Neural cell (in vitro differentiated cells): ENCODE measurements at regions not wholly inside any gene's neighbourhood (a gene's known extent, or its start where the extent isn't known, plus 50 kb on each side); places are given as distances from the start of the nearest gene placed in this dataset.

ENCODE experiments used
- H2AFZ ChIP-seq: fragments of 200-600, 300-800 bp; sonication (generic), shearing (Covaris generic); 2 replicates; pipeline ENCODE4 v1.6.0; 2014; ENCODE audit warnings: low read depth, mild to moderate bottlenecking, antibody characterized with exemption, low read length, moderate library complexity
- H3F3A ChIP-seq: fragments of 200-600 bp; shearing (Covaris generic); 2 replicates; pipeline ENCODE4 v1.6.1; 2016; ENCODE audit warnings: mild to moderate bottlenecking, moderate library complexity, mixed read lengths, antibody characterized with exemption, low read length; ENCODE audit not compliant: insufficient read depth, poor library complexity, severe bottlenecking
- H3K27ac ChIP-seq: fragments of 200-600, 300-800 bp; sonication (generic), shearing (Covaris generic); 2 replicates; pipeline ENCODE4 v1.5.1; 2014; ENCODE audit warnings: mild to moderate bottlenecking, low read length, moderate library complexity
- H3K27me3 ChIP-seq: fragments of 300-800, 200-600 bp; sonication (generic), shearing (Covaris generic); 2 replicates; pipeline ENCODE4 v1.6.0; 2014; ENCODE audit warnings: mild to moderate bottlenecking, low read depth, low read length, moderate library complexity; ENCODE audit not compliant: insufficient read depth
- H3K36me3 ChIP-seq: fragments of 300-800, 200-600 bp; sonication (generic), shearing (Covaris generic); 2 replicates; pipeline ENCODE4 v1.5.1; 2014; ENCODE audit warnings: mild to moderate bottlenecking, antibody characterized with exemption, low read length, moderate library complexity; ENCODE audit not compliant: insufficient read depth
- H3K4me2 ChIP-seq: fragments of 300-800, 200-600 bp; sonication (generic), shearing (Covaris generic); 2 replicates; pipeline ENCODE4 v1.6.0; 2014; ENCODE audit warnings: mild to moderate bottlenecking, low read length
- H3K4me3 ChIP-seq: fragments of 300-800, 200-600 bp; sonication (generic), shearing (Covaris generic); 2 replicates; pipeline ENCODE4 v1.5.1; 2014; ENCODE audit warnings: mild to moderate bottlenecking, low read length, moderate library complexity
- H3K79me2 ChIP-seq: fragments of 200-600 bp; shearing (Covaris generic); replicated peaks from 2 replicates; pipeline ENCODE4 v1.6.0; 2014; ENCODE audit warnings: mild to moderate bottlenecking, low read length, moderate library complexity; ENCODE audit not compliant: insufficient read depth
- H3K9ac ChIP-seq: fragments of 300-800, 200-600 bp; sonication (generic), shearing (Covaris generic); 2 replicates; pipeline ENCODE4 v1.6.1; 2016; ENCODE audit warnings: mild to moderate bottlenecking, low read length, mixed read lengths
- H3K9me2 ChIP-seq: fragments of 200-600 bp; shearing (Covaris generic); 2 replicates; pipeline ENCODE4 v1.6.1; 2016; ENCODE audit warnings: mild to moderate bottlenecking, low read length, mixed read lengths; ENCODE audit not compliant: insufficient read depth
- H3K9me3 ChIP-seq: fragments of 200-600, 300-800 bp; sonication (generic), shearing (Covaris generic); 2 replicates; pipeline ENCODE4 v1.6.1; 2016; ENCODE audit warnings: mild to moderate bottlenecking, mixed run types, low read length, moderate library complexity, mixed read lengths
- H4K20me1 ChIP-seq: fragments of 200-600 bp; shearing (Covaris generic); 2 replicates; pipeline ENCODE4 v1.6.1; 2016; ENCODE audit warnings: mild to moderate bottlenecking, mixed run types; ENCODE audit not compliant: insufficient read depth
- EP300 ChIP-seq: fragments of 450-650 bp; conservative IDR thresholded peaks from 2 replicates; pipeline ENCODE4 v1.6.1; 2014; ENCODE audit warnings: antibody characterized with exemption, mild to moderate bottlenecking, moderate library complexity; ENCODE audit not compliant: poor library complexity, severe bottlenecking
- EZH2 ChIP-seq: fragments of 200-600, 300-800 bp; shearing (Covaris generic), sonication (generic); IDR thresholded peaks from 2 replicates; pipeline ENCODE4 v1.6.1; 2014; ENCODE audit warnings: antibody characterized with exemption, low read length, borderline replicate concordance, mild to moderate bottlenecking; ENCODE audit not compliant: insufficient read depth, poor library complexity, severe bottlenecking
- MXI1 ChIP-seq: fragments of 450-650 bp; conservative IDR thresholded peaks from 2 replicates; pipeline ENCODE4 v1.6.1; 2014; ENCODE audit warnings: antibody characterized with exemption, mild to moderate bottlenecking; ENCODE audit not compliant: poor library complexity, severe bottlenecking
- RAD21 ChIP-seq: fragments of 450-650 bp; conservative IDR thresholded peaks from 2 replicates; pipeline ENCODE4 v1.6.1; 2014; ENCODE audit warnings: antibody characterized with exemption, mild to moderate bottlenecking, moderate library complexity
- SMC3 ChIP-seq: fragments of 450-650 bp; conservative IDR thresholded peaks from 2 replicates; pipeline ENCODE4 v1.6.1; 2014; ENCODE audit warnings: antibody characterized with exemption, mild to moderate bottlenecking, moderate library complexity; ENCODE audit not compliant: poor library complexity
- TF ChIP-seq, protein P1 (sequence below): fragments of 450-650 bp; IDR thresholded peaks from 2 replicates; pipeline ENCODE4 v1.5.1; 2014; ENCODE audit warnings: antibody characterized with exemption, mild to moderate bottlenecking, moderate library complexity; ENCODE audit not compliant: poor library complexity, severe bottlenecking

DNA sequence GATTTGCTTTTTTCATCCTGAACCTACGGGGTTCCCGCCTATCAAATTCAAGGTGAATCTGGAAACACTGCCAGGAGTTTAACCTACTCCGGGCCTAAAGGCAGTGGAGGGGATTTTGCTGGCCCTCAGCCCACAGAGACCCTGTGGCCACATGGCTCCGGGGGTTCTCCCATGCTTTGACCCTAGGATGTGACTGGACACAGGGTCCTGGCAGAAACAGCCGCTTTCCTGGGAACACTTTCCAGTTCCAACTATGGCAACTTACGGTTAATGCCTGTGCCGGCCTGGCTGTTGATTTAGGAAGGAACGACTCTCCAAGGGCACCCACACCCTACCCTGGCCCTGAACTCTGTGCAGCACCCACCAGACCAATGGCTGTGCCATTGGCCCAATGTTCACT is 141.7 kb upstream of the RPS6KA2 start:
- Histone ChIP-seq H3K27ac (no peak overlapping the region), H3K27me3 (no peaks in the 10 kb centered on the region), H3K9me2 (no peaks in the 10 kb centered on the region), H3K9me3 (no peaks in the 10 kb centered on the region), H3K4me2 (no peak overlapping the region), H2AFZ (no peak overlapping the region), H3K9ac (no peak overlapping the region), H3K36me3 (no peaks in the 10 kb centered on the region), H3F3A (no peaks in the 10 kb centered on the region), H4K20me1 (no peaks in the 10 kb centered on the region), H3K4me3 (no peak overlapping the region), H3K79me2 (no peaks in the 10 kb centered on the region)
- no peak for TF ChIP-seq EZH2
- TF ChIP-seq, protein P1, sequence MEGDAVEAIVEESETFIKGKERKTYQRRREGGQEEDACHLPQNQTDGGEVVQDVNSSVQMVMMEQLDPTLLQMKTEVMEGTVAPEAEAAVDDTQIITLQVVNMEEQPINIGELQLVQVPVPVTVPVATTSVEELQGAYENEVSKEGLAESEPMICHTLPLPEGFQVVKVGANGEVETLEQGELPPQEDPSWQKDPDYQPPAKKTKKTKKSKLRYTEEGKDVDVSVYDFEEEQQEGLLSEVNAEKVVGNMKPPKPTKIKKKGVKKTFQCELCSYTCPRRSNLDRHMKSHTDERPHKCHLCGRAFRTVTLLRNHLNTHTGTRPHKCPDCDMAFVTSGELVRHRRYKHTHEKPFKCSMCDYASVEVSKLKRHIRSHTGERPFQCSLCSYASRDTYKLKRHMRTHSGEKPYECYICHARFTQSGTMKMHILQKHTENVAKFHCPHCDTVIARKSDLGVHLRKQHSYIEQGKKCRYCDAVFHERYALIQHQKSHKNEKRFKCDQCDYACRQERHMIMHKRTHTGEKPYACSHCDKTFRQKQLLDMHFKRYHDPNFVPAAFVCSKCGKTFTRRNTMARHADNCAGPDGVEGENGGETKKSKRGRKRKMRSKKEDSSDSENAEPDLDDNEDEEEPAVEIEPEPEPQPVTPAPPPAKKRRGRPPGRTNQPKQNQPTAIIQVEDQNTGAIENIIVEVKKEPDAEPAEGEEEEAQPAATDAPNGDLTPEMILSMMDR: no peak
- TF ChIP-seq EP300: no peak

DNA sequence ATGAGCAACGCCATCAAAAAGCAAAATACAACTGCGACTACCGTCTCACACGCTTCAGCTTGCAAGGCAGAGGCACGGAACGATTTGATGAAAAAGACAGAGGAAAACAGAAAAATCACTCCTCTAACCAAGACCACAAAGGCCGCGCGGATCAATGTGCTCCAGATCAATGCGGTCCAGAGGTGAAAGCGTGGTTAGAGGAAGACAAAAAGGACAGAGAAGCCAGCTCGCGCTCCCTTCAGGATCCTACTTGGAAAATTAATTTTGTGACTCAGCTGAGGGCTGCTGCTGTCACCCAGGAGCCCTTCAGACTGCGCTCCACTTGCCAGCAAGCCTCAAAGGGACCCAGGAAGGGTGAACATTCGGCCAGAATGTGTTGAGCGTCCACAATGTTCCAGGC is 140.2 kb upstream of the RPS6KA2 start:
- Histone ChIP-seq H3K9me3 (no peaks in the 10 kb centered on the region), H3K27ac (no peak overlapping the region)

DNA sequence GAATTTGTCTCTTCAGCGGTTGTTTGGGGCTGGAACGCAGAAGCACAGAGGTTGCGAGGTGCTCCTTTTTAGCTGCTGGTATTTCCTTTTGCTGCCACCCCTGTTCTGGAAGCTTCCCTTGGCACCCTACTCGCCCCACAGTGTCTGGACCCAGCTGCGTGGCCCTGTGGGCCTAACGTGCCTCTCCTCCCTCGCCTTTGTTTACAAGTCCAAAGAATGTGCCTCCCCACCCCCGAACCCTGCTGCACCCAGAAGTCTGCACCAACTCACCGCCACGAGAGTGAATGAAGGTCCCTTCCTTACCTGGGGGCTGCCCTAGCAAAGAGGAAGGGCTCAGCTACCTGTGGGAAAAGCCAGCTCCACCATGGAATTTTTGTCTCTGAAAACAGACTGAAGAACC is 139.7 kb upstream of the RPS6KA2 start:
- Histone ChIP-seq H3K27ac (no peak overlapping the region), H4K20me1 (no peaks in the 10 kb centered on the region), H3K36me3 (no peaks in the 10 kb centered on the region), H3K4me2 (no peak overlapping the region), H2AFZ (no peak overlapping the region), H3F3A (no peaks in the 10 kb centered on the region), H3K79me2 (no peaks in the 10 kb centered on the region), H3K9me2 (no peaks in the 10 kb centered on the region), H3K27me3 (no peaks in the 10 kb centered on the region), H3K4me3 (no peak overlapping the region), H3K9ac (no peak overlapping the region), H3K9me3 (no peaks in the 10 kb centered on the region)
- TF ChIP-seq MXI1 (no peak), EZH2 (no peak), RAD21 (no peak), SMC3 (no peak)

More for the DNA sequence above, 140.2 kb upstream of the RPS6KA2 start:
- Histone ChIP-seq H2AFZ (no peak overlapping the region), H3K4me2 (no peak overlapping the region), H3K79me2 (no peaks in the 10 kb centered on the region), H3K27me3 (no peaks in the 10 kb centered on the region), H4K20me1 (no peaks in the 10 kb centered on the region), H3F3A (no peaks in the 10 kb centered on the region), H3K36me3 (no peaks in the 10 kb centered on the region), H3K9ac (no peak overlapping the region), H3K9me2 (no peaks in the 10 kb centered on the region), H3K4me3 (no peak overlapping the region)
- TF ChIP-seq, protein P1: no peak
- TF ChIP-seq EZH2: no peak
- no peak for TF ChIP-seq SMC3
